OCI-LY7 (cell line): ENCODE measurements at regions not wholly inside any gene's neighbourhood (a gene's known extent, or its start where the extent isn't known, plus 50 kb on each side); places are given as distances from the start of the nearest gene placed in this dataset.

Experiments used
- EZH2phosphoT487 ChIP-seq: fragments of 200-600 bp; sonication (generic); IDR thresholded peaks from 2 replicates; pipeline ENCODE4 v1.6.1; 2018; ENCODE audit warnings: low read depth, borderline replicate concordance, mild to moderate bottlenecking, mixed run types, antibody characterized with exemption, low read length, moderate library complexity, mixed read lengths
- TF ChIP-seq, protein P1 (sequence below): fragments of 200-600 bp; sonication (generic); conservative IDR thresholded peaks from 2 replicates; pipeline ENCODE4 v1.5.1; 2014; ENCODE audit warnings: mild to moderate bottlenecking, antibody characterized with exemption, low read length, moderate library complexity, mixed read lengths

DNA sequence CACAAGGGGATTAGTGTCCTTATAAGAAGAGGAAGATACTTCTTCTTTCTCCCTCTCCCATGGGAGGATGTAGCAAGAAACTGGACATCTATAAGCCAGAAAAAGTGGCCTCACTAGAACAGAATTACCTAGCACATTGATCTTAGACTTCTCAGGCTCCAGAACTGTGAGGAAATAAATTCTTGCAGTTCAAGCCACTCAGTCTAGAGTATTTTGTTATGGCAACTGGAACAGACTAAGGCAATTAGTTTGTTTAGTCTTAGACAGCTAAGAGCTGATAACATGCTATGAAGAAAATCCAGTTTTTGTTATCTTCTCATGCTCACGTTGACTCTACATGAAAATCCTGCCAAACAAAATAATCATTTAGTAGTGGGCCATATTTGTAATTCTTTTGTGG, 627.6 kb upstream of the PHF14 start:
- TF ChIP-seq, protein P1, sequence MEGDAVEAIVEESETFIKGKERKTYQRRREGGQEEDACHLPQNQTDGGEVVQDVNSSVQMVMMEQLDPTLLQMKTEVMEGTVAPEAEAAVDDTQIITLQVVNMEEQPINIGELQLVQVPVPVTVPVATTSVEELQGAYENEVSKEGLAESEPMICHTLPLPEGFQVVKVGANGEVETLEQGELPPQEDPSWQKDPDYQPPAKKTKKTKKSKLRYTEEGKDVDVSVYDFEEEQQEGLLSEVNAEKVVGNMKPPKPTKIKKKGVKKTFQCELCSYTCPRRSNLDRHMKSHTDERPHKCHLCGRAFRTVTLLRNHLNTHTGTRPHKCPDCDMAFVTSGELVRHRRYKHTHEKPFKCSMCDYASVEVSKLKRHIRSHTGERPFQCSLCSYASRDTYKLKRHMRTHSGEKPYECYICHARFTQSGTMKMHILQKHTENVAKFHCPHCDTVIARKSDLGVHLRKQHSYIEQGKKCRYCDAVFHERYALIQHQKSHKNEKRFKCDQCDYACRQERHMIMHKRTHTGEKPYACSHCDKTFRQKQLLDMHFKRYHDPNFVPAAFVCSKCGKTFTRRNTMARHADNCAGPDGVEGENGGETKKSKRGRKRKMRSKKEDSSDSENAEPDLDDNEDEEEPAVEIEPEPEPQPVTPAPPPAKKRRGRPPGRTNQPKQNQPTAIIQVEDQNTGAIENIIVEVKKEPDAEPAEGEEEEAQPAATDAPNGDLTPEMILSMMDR = no peak
- TF ChIP-seq EZH2phosphoT487 = no peak
